ENCODE measurements at regions not wholly inside any gene's neighbourhood (a gene's known extent, or its start where the extent isn't known, plus 50 kb on each side); places are given as distances from the start of the nearest gene placed in this dataset.
"Not testable (repeated sequence)": the region's sequence is repeated elsewhere in the genome, so short reads cannot be mapped to it uniquely, and the experiment has no call there.

DNA sequence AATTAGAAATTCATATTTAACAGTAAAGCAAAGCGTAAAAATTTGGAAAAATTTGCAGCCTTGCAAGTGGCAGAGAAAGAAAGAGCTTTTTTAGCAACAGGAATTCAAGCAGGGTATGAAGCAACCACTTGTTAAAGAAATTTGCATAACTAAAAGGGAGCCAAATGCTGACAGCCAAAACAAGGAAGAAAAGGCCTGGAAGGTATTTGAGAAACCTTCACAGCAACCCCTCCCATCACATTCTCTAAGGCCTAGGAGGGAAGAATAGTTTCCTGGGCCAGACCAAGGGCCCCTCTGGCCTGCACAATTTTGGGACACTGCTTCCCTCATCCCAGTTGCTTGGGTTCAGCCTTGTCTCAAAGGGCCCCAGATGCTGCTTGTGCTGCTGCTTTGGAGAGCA lies 672.4 kb upstream of the TMPRSS15 start:
- Mint-ChIP-seq H3K9me3 (peaks cover 3% of the 10 kb centered on the region), H3K27ac (no peak overlapping the region), H3K4me3 (no peak overlapping the region), H3K27me3 (no peaks in the 10 kb centered on the region), H3K4me1 (no peaks in the 10 kb centered on the region), H3K36me3 (no peaks in the 10 kb centered on the region)
- no peak for ATAC-seq (ENCODE audit: low read depth)
- DNase-seq (ENCODE audit: low spot score in 2 of 2), result no peak

DNA sequence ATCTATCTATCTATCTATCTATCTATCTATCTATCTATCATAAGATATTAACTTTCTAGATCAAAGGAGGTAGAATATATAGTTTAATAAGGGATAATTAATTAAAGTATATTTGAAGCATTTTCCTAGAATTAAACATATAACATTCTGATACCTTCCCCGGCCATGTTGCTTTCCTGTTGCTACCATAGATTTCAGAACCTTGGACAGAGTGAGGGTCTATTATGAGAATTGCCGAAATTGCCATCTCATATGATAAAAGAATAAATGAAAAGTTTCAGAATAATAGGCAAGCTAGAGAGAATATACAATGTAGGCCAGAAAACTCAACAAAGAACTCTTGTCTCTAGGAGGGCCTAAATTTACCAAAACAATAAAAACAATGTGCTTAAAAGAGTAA lies 706.1 kb upstream of the TMPRSS15 start:
- DNase-seq (ENCODE audit: low spot score in 2 of 2) (no peak), ATAC-seq (ENCODE audit: low read depth) (no peak)
- Mint-ChIP-seq H3K4me1 (no peaks in the 10 kb centered on the region), H3K27ac (no peak overlapping the region), H3K9me3 (peaks cover 2% of the 10 kb centered on the region), H3K27me3 (no peaks in the 10 kb centered on the region), H3K36me3 (no peaks in the 10 kb centered on the region), H3K4me3 (no peak overlapping the region)

DNA sequence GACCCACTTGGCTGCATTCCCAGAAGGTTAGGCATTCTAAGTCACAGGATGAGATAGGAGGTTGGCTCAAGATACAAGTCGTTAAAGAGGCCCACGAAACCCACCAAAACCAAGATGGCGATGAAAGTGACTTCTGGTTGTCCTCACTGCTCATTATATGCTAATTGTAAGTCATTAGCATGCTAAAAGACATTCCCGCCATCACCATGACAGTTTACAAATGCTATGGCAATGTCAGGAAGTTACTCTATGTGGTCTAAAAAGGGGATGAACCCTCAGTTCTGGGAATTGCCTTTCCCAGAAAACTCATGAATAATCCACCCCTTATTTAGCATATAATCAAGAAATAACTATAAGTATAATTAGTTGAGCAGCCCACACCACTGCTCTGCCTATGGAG lies 715.7 kb upstream of the TMPRSS15 start:
- H3K4me3 Mint-ChIP-seq; ATAC-seq (ENCODE audit: low read depth); H3K36me3 Mint-ChIP-seq; H3K27me3 Mint-ChIP-seq; H3K4me1 Mint-ChIP-seq; H3K27ac Mint-ChIP-seq; DNase-seq (ENCODE audit: low spot score in 2 of 2); H3K9me3 Mint-ChIP-seq: not testable (repeated sequence)

DNA sequence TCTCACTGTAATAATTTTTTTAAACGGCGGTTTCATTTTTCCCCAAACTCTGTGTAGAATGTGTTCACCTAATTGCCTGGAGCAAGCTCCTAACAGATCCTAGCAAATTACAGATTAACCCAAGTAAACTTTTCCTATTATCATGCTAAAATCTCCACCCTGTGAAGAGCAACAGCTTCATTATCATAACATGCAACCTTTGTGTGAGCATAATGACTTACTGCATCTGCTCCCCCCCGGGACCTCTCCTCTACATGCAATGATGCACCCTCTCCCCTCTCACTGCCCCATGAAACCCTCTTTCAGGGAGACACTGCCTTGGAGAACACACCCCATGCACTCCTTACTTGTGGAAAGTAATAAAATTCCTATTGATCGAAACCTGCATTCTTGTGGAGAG lies 717.0 kb upstream of the TMPRSS15 start:
- H3K4me1 Mint-ChIP-seq, result no peaks in the 10 kb centered on the region
- no peak overlapping the region for H3K27ac Mint-ChIP-seq
- DNase-seq (ENCODE audit: low spot score in 2 of 2) (no peak), ATAC-seq (ENCODE audit: low read depth) (no peak)
- H3K36me3 Mint-ChIP-seq, result no peaks in the 10 kb centered on the region
- H3K9me3 Mint-ChIP-seq, result no peaks in the 10 kb centered on the region
- no peaks in the 10 kb centered on the region for H3K27me3 Mint-ChIP-seq
- H3K4me3 Mint-ChIP-seq, result no peak overlapping the region

DNA sequence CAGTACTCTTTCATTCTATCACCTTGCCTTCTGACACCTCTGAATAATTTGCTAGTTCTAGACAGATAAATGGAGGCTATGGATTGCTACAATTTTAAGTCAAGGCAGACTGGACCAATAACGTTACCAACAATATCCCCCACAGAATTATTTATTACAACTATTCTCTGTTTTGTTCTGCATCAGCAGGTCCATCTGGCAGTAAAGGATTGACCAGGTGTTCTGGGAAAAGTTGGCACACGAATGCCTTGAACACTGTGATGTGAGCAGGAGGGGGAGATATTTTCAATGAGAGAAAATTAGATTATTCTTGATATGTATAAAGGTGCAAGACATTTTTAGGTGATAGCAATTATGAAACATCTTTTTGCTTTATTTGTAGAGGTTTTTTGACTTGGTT lies 718.8 kb upstream of the TMPRSS15 start:
- Mint-ChIP-seq H3K36me3 (no peaks in the 10 kb centered on the region), H3K4me1 (no peaks in the 10 kb centered on the region), H3K4me3 (no peak overlapping the region), H3K27ac (no peak overlapping the region), H3K9me3 (no peaks in the 10 kb centered on the region), H3K27me3 (no peaks in the 10 kb centered on the region)
- no peak for ATAC-seq (ENCODE audit: low read depth)
- DNase-seq (ENCODE audit: low spot score in 2 of 2), result no peak

DNA sequence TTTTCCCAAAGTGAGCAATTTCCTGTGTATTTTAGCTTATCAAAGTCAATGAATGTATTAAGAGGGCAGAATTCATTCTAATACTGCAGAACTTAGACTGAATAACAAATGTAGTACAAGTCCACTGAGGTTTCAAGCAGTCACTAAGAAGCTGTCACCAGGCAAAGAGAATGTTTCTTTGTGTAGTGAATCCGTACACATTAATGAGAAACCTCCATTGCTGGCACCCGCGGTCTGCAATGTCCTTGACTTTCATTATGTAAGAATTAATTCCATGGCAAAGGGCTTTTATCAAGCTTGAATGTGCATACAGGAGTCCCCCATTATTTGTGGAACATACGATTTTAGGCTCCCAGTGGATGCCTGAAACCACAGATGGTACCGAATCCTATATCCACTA lies 719.5 kb upstream of the TMPRSS15 start:
- no peak overlapping the region for H3K4me3 Mint-ChIP-seq
- no peaks in the 10 kb centered on the region for H3K4me1 Mint-ChIP-seq
- no peaks in the 10 kb centered on the region for H3K36me3 Mint-ChIP-seq
- DNase-seq (ENCODE audit: low spot score in 2 of 2), result no peak
- H3K9me3 Mint-ChIP-seq, result no peaks in the 10 kb centered on the region
- H3K27ac Mint-ChIP-seq, result no peak overlapping the region
- no peaks in the 10 kb centered on the region for H3K27me3 Mint-ChIP-seq
- no peak for ATAC-seq (ENCODE audit: low read depth)

DNA sequence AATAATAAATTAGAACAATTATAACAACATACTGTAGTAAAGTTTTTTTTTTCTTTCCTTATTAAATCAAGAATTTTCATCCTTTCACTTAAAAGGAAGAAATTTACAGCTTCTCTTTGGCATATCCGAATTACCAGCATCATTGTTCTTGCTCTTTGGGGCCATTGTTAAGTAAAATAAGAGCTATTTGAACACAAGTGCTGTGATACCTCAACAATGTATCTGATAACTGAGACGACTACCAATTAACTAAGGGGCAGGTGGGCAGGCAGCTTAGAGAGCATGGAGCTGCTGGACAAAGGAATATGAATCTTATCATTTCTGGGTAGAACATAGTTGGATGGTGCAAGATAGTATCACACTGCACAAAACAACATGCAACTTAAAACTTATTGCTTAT lies 719.9 kb upstream of the TMPRSS15 start:
- Mint-ChIP-seq H3K9me3 (no peaks in the 10 kb centered on the region), H3K36me3 (no peaks in the 10 kb centered on the region), H3K4me3 (no peak overlapping the region), H3K27me3 (no peaks in the 10 kb centered on the region), H3K27ac (no peak overlapping the region), H3K4me1 (no peaks in the 10 kb centered on the region)
- DNase-seq (ENCODE audit: low spot score in 2 of 2) (no peak), ATAC-seq (ENCODE audit: low read depth) (no peak)

DNA sequence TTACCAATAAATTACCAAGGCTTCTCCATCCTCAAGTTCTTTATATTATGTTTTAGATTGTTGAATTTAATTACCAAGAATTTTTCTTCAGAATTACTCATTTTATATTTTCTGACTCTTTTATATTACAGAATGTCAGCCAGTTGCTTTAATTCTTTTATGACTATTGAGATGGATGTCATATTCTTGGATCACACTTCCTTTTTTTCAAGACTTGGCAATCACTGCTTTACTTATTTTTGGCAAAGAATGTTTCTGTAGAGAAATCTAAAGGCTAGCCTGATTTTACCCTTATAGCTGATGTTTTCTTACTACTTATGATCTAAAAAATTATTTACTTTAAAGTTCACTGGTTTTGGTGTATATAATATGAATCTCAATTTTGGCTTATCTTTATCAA lies 721.1 kb upstream of the TMPRSS15 start:
- no peaks in the 10 kb centered on the region for H3K36me3 Mint-ChIP-seq
- no peaks in the 10 kb centered on the region for H3K4me1 Mint-ChIP-seq
- H3K9me3 Mint-ChIP-seq, result no peaks in the 10 kb centered on the region
- ATAC-seq (ENCODE audit: low read depth), result no peak
- no peak overlapping the region for H3K27ac Mint-ChIP-seq
- H3K27me3 Mint-ChIP-seq, result no peaks in the 10 kb centered on the region
- no peak overlapping the region for H3K4me3 Mint-ChIP-seq
- no peak for DNase-seq (ENCODE audit: low spot score in 2 of 2)

DNA sequence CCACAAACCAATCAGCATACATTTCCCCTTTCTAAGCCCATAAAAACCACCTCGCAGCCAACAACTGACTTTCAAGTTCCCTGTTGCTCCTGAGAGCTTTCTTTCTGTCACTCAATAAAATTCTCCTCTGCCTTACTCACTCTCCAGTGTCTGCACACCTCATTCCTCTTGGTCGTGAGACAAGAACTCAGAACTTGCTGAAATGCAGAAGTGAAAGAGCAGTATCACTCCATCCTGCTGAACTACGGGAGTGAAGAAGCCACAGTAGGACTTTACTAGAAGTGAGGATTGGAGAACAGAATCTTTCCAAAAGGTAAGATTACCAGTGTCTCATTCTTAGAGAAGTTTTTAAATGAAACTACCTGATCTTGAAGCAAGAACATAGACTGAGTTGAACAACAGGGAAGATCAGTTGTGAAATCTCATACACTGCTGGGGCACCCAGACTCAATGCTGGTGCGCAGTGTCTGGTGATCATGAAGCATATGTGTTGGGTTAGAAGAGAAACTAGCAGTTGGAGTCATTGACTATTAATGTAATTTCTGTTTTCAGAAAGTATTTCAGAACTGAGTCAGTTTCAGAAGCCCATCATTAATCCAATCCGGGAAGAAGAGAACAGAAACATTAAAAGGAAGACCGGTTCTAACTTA lies 726.9 kb upstream of the TMPRSS15 start:
- Mint-ChIP-seq H3K9me3 (peaks cover 5% of the 10 kb centered on the region), H3K4me3 (no peak overlapping the region), H3K36me3 (no peaks in the 10 kb centered on the region), H3K4me1 (no peaks in the 10 kb centered on the region), H3K27me3 (no peaks in the 10 kb centered on the region), H3K27ac (no peak overlapping the region)
- DNase-seq (ENCODE audit: low spot score in 2 of 2) (no peak), ATAC-seq (ENCODE audit: low read depth) (no peak)

DNA sequence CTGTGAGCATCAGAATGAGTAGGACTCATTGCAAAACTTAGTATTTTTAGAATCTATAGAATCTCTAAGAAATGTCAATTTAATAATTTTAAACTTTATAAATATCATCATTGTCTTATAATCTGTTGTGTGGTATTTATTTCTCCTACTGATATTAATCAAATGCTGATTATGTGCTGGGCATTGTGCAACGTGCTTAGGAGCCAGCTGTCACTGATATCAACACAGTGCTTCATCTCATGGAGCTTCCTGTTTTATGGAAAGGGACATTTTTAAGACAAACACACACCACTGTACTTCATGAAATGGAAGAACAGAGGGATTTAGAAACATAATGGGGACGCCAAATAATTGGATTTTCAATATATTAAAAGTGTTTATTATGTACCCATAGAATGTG lies 737.9 kb upstream of the TMPRSS15 start:
- Mint-ChIP-seq H3K4me1 (no peaks in the 10 kb centered on the region), H3K4me3 (no peak overlapping the region), H3K9me3 (no peaks in the 10 kb centered on the region), H3K27ac (no peak overlapping the region), H3K36me3 (no peaks in the 10 kb centered on the region), H3K27me3 (no peaks in the 10 kb centered on the region)
- ATAC-seq (ENCODE audit: low read depth) (no peak), DNase-seq (ENCODE audit: low spot score in 2 of 2) (no peak)

DNA sequence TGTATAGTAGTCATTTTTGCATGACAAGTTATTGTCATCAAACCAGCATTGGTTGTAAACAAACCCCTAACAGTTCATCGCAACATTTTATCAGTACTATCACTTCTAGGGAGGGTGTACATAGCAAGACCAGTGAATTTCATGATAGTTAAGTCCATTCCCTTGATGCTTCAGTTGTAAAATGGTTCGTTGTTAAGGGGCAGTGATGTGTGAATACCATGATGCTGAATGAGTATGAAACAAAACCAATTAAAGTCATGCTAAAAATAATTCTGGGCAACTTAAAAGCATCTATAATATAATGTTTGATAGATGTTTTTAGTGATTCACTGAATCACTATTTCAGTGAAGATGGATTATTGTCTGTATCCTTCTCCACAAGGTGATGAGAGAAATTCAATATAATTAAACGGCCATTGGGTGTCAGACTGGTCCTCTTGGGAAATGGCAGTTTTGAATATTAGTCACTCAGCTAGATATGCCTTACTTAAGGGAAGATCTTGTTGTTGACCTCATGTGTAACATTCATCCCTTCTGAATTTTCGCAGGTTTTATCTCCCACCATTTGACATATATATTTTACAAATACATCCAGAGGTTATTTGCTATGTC lies 742.2 kb upstream of the TMPRSS15 start:
- peaks cover 7% of the 10 kb centered on the region for H3K9me3 Mint-ChIP-seq
- no peaks in the 10 kb centered on the region for H3K27me3 Mint-ChIP-seq
- ATAC-seq (ENCODE audit: low read depth), result no peak
- H3K4me1 Mint-ChIP-seq, result no peaks in the 10 kb centered on the region
- no peak overlapping the region for H3K27ac Mint-ChIP-seq
- H3K4me3 Mint-ChIP-seq, result no peak overlapping the region
- no peak for DNase-seq (ENCODE audit: low spot score in 2 of 2)
- no peaks in the 10 kb centered on the region for H3K36me3 Mint-ChIP-seq

DNA sequence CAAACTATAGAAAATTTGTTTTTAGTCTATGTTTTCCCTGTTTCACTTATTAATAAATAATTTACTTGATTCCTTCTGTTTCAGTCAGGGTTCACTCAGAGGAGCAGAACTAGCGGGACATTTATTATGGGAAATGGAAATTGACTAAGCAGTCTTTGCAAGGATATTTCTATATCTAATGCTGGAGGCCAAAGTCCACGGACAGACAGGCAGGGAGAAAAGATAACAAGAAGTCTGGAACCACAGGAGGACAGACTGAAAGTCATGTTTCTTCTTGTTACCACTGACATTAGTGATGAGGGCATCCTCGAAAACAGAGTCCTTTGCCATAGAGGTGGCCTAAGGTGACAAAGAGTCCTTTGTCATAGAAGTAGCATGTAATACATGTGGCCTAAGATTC lies 744.5 kb upstream of the TMPRSS15 start:
- DNase-seq (ENCODE audit: low spot score in 2 of 2) (no peak), ATAC-seq (ENCODE audit: low read depth) (no peak)
- peaks cover 7% of the 10 kb centered on the region for H3K9me3 Mint-ChIP-seq
- no peaks in the 10 kb centered on the region for H3K36me3 Mint-ChIP-seq
- no peak overlapping the region for H3K27ac Mint-ChIP-seq
- H3K4me1 Mint-ChIP-seq, result no peaks in the 10 kb centered on the region
- H3K27me3 Mint-ChIP-seq, result no peaks in the 10 kb centered on the region
- no peak overlapping the region for H3K4me3 Mint-ChIP-seq

DNA sequence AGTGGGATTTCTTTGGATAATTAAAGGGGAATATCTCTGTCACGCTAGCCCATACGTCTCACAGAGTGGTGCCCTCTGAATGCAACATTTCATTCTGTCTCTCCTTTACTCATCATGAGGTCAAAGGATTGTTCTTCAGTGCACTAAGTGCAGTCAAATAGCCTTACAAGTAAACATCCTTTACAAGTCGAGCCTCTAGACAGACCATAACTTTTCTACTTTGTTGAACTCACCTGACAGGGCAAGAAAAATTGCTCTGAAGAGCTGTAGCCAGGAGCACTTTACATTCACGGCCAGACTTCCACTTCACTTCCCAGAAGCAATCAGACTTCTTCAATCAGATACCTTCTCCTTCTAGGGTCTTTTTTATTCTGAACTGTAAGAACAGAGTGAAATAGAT lies 768.0 kb upstream of the TMPRSS15 start:
- Mint-ChIP-seq H3K27me3 (no peaks in the 10 kb centered on the region), H3K9me3 (no peaks in the 10 kb centered on the region)
- no peak for ATAC-seq (ENCODE audit: low read depth)

DNA sequence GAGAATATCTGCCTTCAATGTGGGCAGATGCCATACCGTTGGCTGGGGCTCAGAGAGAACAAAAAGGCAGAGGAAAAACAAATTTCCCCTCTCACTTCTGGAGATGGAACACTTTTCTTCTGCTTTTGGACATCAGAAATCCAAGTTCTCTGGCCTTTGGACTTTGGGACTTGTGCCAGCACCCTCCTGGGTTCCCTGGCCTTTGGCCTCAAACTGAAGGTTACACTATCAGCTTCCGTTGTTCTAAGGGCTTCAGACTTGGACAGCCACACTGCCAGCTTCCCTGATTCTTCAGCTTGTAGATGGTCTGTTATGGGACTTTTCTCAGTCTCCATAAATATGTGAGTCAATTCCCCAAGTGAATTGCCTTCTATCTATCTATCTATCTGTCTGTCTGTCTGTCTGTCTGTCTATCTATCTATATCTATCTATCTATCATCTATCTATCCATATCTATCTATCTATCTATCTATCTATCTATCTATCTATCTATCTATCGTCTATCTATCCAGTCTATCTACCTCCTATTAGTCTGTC lies 778.1 kb upstream of the TMPRSS15 start:
- Mint-ChIP-seq H3K9me3 (peaks cover 3% of the 10 kb centered on the region), H3K27ac (no peak overlapping the region), H3K4me1 (no peaks in the 10 kb centered on the region), H3K36me3 (no peaks in the 10 kb centered on the region), H3K27me3 (no peaks in the 10 kb centered on the region), H3K4me3 (no peak overlapping the region)
- no peak for ATAC-seq (ENCODE audit: low read depth)
- DNase-seq (ENCODE audit: low spot score in 2 of 2), result no peak

More for the DNA sequence above, 768.0 kb upstream of the TMPRSS15 start:
- Mint-ChIP-seq H3K4me3 (no peak overlapping the region), H3K36me3 (no peaks in the 10 kb centered on the region), H3K27ac (no peak overlapping the region), H3K4me1 (no peaks in the 10 kb centered on the region)
- DNase-seq (ENCODE audit: low spot score in 2 of 2), result no peak

DNA sequence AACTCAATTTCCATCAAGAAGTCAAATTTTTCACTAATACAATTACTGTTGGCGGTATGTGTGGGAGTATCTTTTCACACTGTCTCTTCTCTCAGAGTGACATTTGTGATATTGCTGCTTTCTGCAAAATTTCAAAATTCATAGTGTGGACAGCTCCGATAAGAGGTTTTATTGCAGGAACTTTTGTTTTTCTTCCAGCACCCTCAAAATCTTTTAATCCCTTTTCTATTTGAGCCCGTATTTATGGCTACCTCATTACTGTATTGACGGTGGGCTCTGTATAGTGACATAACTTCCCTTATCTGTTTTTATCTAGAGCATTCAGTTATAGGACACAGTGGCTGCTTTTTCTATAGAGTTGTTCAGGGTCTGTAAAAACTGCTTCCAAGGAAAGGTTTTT lies 794.4 kb upstream of the TMPRSS15 start:
- peaks cover 2% of the 10 kb centered on the region for H3K9me3 Mint-ChIP-seq
- H3K27ac Mint-ChIP-seq, result no peak overlapping the region
- no peaks in the 10 kb centered on the region for H3K36me3 Mint-ChIP-seq
- no peaks in the 10 kb centered on the region for H3K4me1 Mint-ChIP-seq
- H3K4me3 Mint-ChIP-seq, result no peak overlapping the region
- ATAC-seq (ENCODE audit: low read depth) (no peak), DNase-seq (ENCODE audit: low spot score in 2 of 2) (no peak)
- no peaks in the 10 kb centered on the region for H3K27me3 Mint-ChIP-seq
